Upper lobe of left lung (tissue), 4 donors: ENCODE measurements at regions not wholly inside any gene's neighbourhood (a gene's known extent, or its start where the extent isn't known, plus 50 kb on each side); places are given as distances from the start of the nearest gene placed in this dataset.

ENCODE experiments used
- CTCF ChIP-seq, 6 experiments: fragments of 450-650 bp in 4 of 6; fragments of 200-600 bp in 2 of 6; sonication (generic) in 2 of 6; IDR thresholded peaks; one replicate each; pipeline ENCODE4 v1.5.1; 2016 to 2019; ENCODE audit warnings: antibody characterized with exemption in 6 of 6
- POLR2A ChIP-seq, 4 donors: fragments of 450-650 bp; IDR thresholded peaks; one replicate each; pipeline ENCODE4 v1.5.1; 2016 to 2017; ENCODE audit warnings: antibody characterized with exemption in 4 of 4, mild to moderate bottlenecking in 2 of 4
- POLR2AphosphoS5 ChIP-seq, 2 donors: sonication (generic); formaldehyde crosslinking; IDR thresholded peaks; one replicate each; pipeline ENCODE4 v1.5.1; 2017; ENCODE audit warnings: antibody characterized with exemption in 2 of 2

GRCh38 chr5:163134061-163134460 is 303.3 kb upstream of the CCNG1 start:
- no peak for TF ChIP-seq CTCF (IDR thresholded peaks at IDR 0.05)
- no peak for TF ChIP-seq POLR2A (IDR thresholded peaks at IDR 0.05)
- no peak for TF ChIP-seq POLR2AphosphoS5 (IDR thresholded peaks at IDR 0.05)
